ENCODE measurements at regions not wholly inside any gene's neighbourhood (a gene's known extent, or its start where the extent isn't known, plus 50 kb on each side); places are given as distances from the start of the nearest gene placed in this dataset.
"Not testable (repeated sequence)": the region's sequence is repeated elsewhere in the genome, so short reads cannot be mapped to it uniquely, and the experiment has no call there.

GRCh38 chr1:192499061-192499581, 76.5 kb upstream of the RGS1 start:
- TF ChIP-seq ZNF26 (tag by site-specific recombination; IDR thresholded peaks at IDR 0.05); MZF1 (tag by site-specific recombination; IDR thresholded peaks at IDR 0.05; ENCODE audit: borderline replicate concordance); CTCF (tag by site-specific recombination; IDR thresholded peaks at IDR 0.05): not testable (repeated sequence)
